ENCODE measurements at regions not wholly inside any gene's neighbourhood (a gene's known extent, or its start where the extent isn't known, plus 50 kb on each side); places are given as distances from the start of the nearest gene placed in this dataset.
A peak's percentile ranks its signal among the peaks of the same experiment; 100 is the strongest.

- TF ChIP-seq, protein P1, sequence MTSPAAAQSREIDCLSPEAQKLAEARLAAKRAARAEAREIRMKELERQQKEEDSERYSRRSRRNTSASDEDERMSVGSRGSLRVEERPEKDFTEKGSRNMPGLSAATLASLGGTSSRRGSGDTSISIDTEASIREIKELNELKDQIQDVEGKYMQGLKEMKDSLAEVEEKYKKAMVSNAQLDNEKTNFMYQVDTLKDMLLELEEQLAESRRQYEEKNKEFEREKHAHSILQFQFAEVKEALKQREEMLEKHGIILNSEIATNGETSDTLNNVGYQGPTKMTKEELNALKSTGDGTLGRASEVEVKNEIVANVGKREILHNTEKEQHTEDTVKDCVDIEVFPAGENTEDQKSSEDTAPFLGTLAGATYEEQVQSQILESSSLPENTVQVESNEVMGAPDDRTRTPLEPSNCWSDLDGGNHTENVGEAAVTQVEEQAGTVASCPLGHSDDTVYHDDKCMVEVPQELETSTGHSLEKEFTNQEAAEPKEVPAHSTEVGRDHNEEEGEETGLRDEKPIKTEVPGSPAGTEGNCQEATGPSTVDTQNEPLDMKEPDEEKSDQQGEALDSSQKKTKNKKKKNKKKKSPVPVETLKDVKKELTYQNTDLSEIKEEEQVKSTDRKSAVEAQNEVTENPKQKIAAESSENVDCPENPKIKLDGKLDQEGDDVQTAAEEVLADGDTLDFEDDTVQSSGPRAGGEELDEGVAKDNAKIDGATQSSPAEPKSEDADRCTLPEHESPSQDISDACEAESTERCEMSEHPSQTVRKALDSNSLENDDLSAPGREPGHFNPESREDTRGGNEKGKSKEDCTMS (CRISPR knock-in tag; conservative IDR thresholded peaks at IDR 0.05), result no peak
- TF ChIP-seq MEF2D (CRISPR knock-in tag; IDR thresholded peaks at IDR 0.05) (no peak), CHD4 (IDR thresholded peaks at IDR 0.05; ENCODE audit: borderline replicate concordance, low read length) (no peak), NFKB2 (CRISPR knock-in tag; IDR thresholded peaks at IDR 0.05; ENCODE audit: borderline replicate concordance) (no peak), ERF (CRISPR knock-in tag; IDR thresholded peaks at IDR 0.05) (no peak)
- TF ChIP-seq, protein P2, sequence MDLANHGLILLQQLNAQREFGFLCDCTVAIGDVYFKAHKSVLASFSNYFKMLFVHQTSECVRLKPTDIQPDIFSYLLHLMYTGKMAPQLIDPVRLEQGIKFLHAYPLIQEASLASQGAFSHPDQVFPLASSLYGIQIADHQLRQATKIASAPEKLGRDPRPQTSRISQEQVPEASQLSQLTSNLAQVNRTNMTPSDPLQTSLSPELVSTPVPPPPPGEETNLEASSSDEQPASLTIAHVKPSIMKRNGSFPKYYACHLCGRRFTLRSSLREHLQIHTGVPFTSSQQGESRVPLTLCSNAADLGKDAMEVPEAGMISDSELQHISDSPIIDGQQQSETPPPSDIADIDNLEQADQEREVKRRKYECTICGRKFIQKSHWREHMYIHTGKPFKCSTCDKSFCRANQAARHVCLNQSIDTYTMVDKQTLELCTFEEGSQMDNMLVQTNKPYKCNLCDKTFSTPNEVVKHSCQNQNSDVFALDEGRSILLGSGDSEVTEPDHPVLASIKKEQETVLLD (CRISPR knock-in tag; IDR thresholded peaks at IDR 0.05; ENCODE audit: low read depth), result no peak
Measured at GRCh38 chr6:88232753-88233152, 66.6 kb upstream of the CNR1 start (continued).

- 0% methylated on average over 1 of the region's 1 CpG for WGBS (ENCODE audit: low lambda C conversion rate)
- FAIRE-seq (no peak), ATAC-seq (no peak), DNase-seq (ENCODE audit: low spot score) (no peak)
- Histone ChIP-seq H3K27ac (ENCODE audit: extremely low read length, insufficient read depth, low read length) (no peak overlapping the region), H3K4me1 (ENCODE audit: insufficient read depth, low read length) (no peaks in the 10 kb centered on the region), H3K9ac (ENCODE audit: insufficient read depth, low read depth, low read length) (no peak overlapping the region), H4K20me1 (ENCODE audit: insufficient read depth, low read length) (no peaks in the 10 kb centered on the region), H3K9me3 (ENCODE audit: low read length) (no peaks in the 10 kb centered on the region), H3K27me3 (ENCODE audit: control insufficient read depth in 1 of 2, insufficient read depth in 2 of 2, low read length in 2 of 2) (no peaks in the 10 kb centered on the region), H3K4me2 (ENCODE audit: low read depth, low read length) (no peak overlapping the region), H3K4me3 (replicated peaks in 1 of 3; ENCODE audit: insufficient read depth in 1 of 3, low read depth in 2 of 3, low read length in 3 of 3) (no peak overlapping the region), H3K36me3 (replicated peaks in 1 of 2; ENCODE audit: control insufficient read depth in 1 of 2, insufficient read depth in 2 of 2, low read length in 2 of 2) (no peaks in the 10 kb centered on the region), H3K79me2 (ENCODE audit: insufficient read depth, low read length) (no peaks in the 10 kb centered on the region), H2AFZ (ENCODE audit: low read length) (no peak overlapping the region)
- no peak for TF ChIP-seq CHCHD3 (CRISPR knock-in tag; IDR thresholded peaks at IDR 0.05)
- TF ChIP-seq, protein P3, sequence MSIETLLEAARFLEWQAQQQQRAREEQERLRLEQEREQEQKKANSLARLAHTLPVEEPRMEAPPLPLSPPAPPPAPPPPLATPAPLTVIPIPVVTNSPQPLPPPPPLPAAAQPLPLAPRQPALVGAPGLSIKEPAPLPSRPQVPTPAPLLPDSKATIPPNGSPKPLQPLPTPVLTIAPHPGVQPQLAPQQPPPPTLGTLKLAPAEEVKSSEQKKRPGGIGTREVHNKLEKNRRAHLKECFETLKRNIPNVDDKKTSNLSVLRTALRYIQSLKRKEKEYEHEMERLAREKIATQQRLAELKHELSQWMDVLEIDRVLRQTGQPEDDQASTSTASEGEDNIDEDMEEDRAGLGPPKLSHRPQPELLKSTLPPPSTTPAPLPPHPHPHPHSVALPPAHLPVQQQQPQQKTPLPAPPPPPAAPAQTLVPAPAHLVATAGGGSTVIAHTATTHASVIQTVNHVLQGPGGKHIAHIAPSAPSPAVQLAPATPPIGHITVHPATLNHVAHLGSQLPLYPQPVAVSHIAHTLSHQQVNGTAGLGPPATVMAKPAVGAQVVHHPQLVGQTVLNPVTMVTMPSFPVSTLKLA (IDR thresholded peaks at IDR 0.05), result peak; percentile 93
- in situ Hi-C loops (cut with HindIII; ENCODE audit: extremely low pct_ligation_motif_present, low pct_unique_long_range_greater_than_20kb), result no loop called here
- BruUV-seq (replicated peaks), result no TSS peak
- ChIA-PET CTCF (ENCODE audit: low intra/inter-chr PET ratio, low total read pairs) (no interaction called here), POLR2A (no interaction called here)
- intact Hi-C loops (cut with micrococcal nuclease; ENCODE audit: unreplicated experiment), result no loop called here
Measured at GRCh38 chr6:88223298-88223697, 57.2 kb upstream of the CNR1 start.
